ENCODE measurements at regions not wholly inside any gene's neighbourhood (a gene's known extent, or its start where the extent isn't known, plus 50 kb on each side); places are given as distances from the start of the nearest gene placed in this dataset.

DNA sequence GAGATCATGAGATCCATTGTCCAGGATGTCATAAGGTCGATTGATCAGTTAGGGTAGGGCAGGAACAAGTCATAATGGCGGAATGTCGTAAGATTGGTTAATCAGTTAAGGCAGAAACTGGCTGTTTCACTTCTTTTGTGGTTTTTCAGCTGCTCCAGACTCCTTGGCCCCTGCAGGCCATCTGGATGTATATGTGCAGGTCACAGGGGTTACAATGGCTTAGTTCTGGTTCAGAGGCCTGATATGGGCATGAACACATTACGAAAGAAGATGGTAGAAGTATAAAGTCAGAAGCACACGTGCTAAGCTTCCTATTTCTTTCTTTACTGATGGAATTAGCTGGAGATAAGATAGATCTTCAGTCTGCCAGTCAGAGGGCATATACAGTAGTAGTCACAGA, 315.4 kb upstream of the LRRC3B start:
- TF ChIP-seq, protein P1, sequence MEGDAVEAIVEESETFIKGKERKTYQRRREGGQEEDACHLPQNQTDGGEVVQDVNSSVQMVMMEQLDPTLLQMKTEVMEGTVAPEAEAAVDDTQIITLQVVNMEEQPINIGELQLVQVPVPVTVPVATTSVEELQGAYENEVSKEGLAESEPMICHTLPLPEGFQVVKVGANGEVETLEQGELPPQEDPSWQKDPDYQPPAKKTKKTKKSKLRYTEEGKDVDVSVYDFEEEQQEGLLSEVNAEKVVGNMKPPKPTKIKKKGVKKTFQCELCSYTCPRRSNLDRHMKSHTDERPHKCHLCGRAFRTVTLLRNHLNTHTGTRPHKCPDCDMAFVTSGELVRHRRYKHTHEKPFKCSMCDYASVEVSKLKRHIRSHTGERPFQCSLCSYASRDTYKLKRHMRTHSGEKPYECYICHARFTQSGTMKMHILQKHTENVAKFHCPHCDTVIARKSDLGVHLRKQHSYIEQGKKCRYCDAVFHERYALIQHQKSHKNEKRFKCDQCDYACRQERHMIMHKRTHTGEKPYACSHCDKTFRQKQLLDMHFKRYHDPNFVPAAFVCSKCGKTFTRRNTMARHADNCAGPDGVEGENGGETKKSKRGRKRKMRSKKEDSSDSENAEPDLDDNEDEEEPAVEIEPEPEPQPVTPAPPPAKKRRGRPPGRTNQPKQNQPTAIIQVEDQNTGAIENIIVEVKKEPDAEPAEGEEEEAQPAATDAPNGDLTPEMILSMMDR (IDR thresholded peaks at IDR 0.05; ENCODE audit: extremely low read depth in 1 of 2, insufficient read depth in 1 of 2, low read depth in 1 of 2, low read length in 2 of 2), result no peak
- TF ChIP-seq EZH2 (IDR thresholded peaks at IDR 0.05; ENCODE audit: borderline replicate concordance, low read depth, low read length, severe bottlenecking), result no peak
- TF ChIP-seq POLR2A (IDR thresholded peaks at IDR 0.05; ENCODE audit: low read depth, low read length), result no peak

Measured in endothelial cell of umbilical vein (primary cell).